ENCODE measurements at regions not wholly inside any gene's neighbourhood (a gene's known extent, or its start where the extent isn't known, plus 50 kb on each side); places are given as distances from the start of the nearest gene placed in this dataset.

- H3K27me3 Mint-ChIP-seq (ENCODE audit: unreplicated experiment): peaks cover 37% of the 10 kb centered on the region
- H3K4me1 Mint-ChIP-seq (ENCODE audit: unreplicated experiment): no peaks in the 10 kb centered on the region
- TF ChIP-seq CTCF (IDR thresholded peaks at IDR 0.05): no peak
Observed at GRCh38 chr2:71908798-71909197, 238.9 kb downstream of the CYP26B1 start.

DNA sequence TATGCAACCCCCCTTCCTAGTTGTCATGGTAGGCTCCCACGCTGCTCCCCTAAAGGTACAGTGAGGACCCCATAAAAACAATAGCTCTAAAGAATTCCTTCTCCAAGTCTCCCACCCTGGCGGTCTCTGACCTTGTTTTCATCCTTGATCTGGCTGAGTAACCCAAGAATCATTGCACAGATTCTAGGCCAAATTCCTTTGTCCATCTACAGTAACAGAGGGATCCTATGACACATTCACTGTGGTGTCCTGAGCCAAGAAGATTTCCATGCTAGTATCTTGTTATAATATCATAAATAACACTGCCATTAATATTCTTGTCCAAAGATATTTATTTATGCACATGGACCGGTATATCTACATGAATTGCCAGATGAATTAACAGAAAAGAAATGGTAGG, 240.2 kb downstream of the CYP26B1 start:
- peaks cover 25% of the 10 kb centered on the region for H3K9me3 Mint-ChIP-seq (ENCODE audit: unreplicated experiment)
- H3K36me3 Mint-ChIP-seq (ENCODE audit: unreplicated experiment): peaks cover 8% of the 10 kb centered on the region
- no peaks in the 10 kb centered on the region for H3K4me1 Mint-ChIP-seq (ENCODE audit: unreplicated experiment)
- DNase-seq (ENCODE audit: extremely low spot score, unreplicated experiment): no peak
- H3K27me3 Mint-ChIP-seq (ENCODE audit: unreplicated experiment): peaks cover 37% of the 10 kb centered on the region
- no peak overlapping the region for H3K4me3 Mint-ChIP-seq (ENCODE audit: unreplicated experiment)
- no peak overlapping the region for H3K27ac Mint-ChIP-seq (ENCODE audit: unreplicated experiment)
- TF ChIP-seq CTCF (IDR thresholded peaks at IDR 0.05): no peak

More at GRCh38 chr2:71908798-71909197, 238.9 kb downstream of the CYP26B1 start:
- Mint-ChIP-seq H3K27ac (ENCODE audit: unreplicated experiment) (no peak overlapping the region), H3K4me3 (ENCODE audit: unreplicated experiment) (no peak overlapping the region), H3K36me3 (ENCODE audit: unreplicated experiment) (peaks cover 8% of the 10 kb centered on the region), H3K9me3 (ENCODE audit: unreplicated experiment) (peaks cover 25% of the 10 kb centered on the region)
- no peak for DNase-seq (ENCODE audit: extremely low spot score, unreplicated experiment)

GRCh38 chr2:71906357-71906973, 241.2 kb downstream of the CYP26B1 start:
- Mint-ChIP-seq H3K27me3 (ENCODE audit: unreplicated experiment) (peaks cover 43% of the 10 kb centered on the region), H3K4me1 (ENCODE audit: unreplicated experiment) (no peaks in the 10 kb centered on the region), H3K9me3 (ENCODE audit: unreplicated experiment) (peaks cover 20% of the 10 kb centered on the region), H3K27ac (ENCODE audit: unreplicated experiment) (no peak overlapping the region), H3K36me3 (ENCODE audit: unreplicated experiment) (peaks cover 3% of the 10 kb centered on the region), H3K4me3 (ENCODE audit: unreplicated experiment) (no peak overlapping the region)
- TF ChIP-seq CTCF (IDR thresholded peaks at IDR 0.05): no peak
- DNase-seq (ENCODE audit: extremely low spot score, unreplicated experiment): no peak

- no peak for DNase-seq (ENCODE audit: extremely low spot score, unreplicated experiment)
- no peak overlapping the region for H3K27ac Mint-ChIP-seq (ENCODE audit: unreplicated experiment)
- peaks cover 48% of the 10 kb centered on the region for H3K27me3 Mint-ChIP-seq (ENCODE audit: unreplicated experiment)
- peaks cover 3% of the 10 kb centered on the region for H3K36me3 Mint-ChIP-seq (ENCODE audit: unreplicated experiment)
- H3K4me3 Mint-ChIP-seq (ENCODE audit: unreplicated experiment): no peak overlapping the region
- no peak for TF ChIP-seq CTCF (IDR thresholded peaks at IDR 0.05)
- peaks cover 13% of the 10 kb centered on the region for H3K9me3 Mint-ChIP-seq (ENCODE audit: unreplicated experiment)
- no peaks in the 10 kb centered on the region for H3K4me1 Mint-ChIP-seq (ENCODE audit: unreplicated experiment)
Observed at GRCh38 chr2:71905205-71905604, 242.5 kb downstream of the CYP26B1 start.

DNA sequence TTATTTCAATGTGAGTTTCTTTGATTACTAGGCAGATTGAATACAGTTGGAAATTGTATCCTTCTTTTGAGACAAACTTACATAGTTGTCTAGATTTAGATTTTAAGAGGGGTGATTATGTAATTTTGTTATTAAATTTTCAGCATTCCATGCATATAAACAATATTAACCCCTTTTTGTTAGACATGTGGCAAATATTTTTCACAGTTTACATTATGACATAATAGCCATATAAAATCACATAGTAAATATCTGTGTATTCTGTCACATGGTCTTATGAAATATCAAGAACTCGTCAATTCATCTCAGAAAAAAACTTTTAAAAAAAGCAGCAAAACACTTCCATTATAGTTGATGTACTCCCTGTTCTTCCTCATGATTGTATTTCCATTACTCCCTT, 243.8 kb downstream of the CYP26B1 start:
- Mint-ChIP-seq H3K4me1 (ENCODE audit: unreplicated experiment) (no peaks in the 10 kb centered on the region), H3K9me3 (ENCODE audit: unreplicated experiment) (peaks cover under 1% of the 10 kb centered on the region), H3K36me3 (ENCODE audit: unreplicated experiment) (no peaks in the 10 kb centered on the region), H3K4me3 (ENCODE audit: unreplicated experiment) (no peak overlapping the region), H3K27me3 (ENCODE audit: unreplicated experiment) (peaks cover 59% of the 10 kb centered on the region), H3K27ac (ENCODE audit: unreplicated experiment) (no peak overlapping the region)
- TF ChIP-seq CTCF (IDR thresholded peaks at IDR 0.05): no peak
- no peak for DNase-seq (ENCODE audit: extremely low spot score, unreplicated experiment)

Data from osteocyte (in vitro differentiated cells).